ENCODE measurements at regions not wholly inside any gene's neighbourhood (a gene's known extent, or its start where the extent isn't known, plus 50 kb on each side); places are given as distances from the start of the nearest gene placed in this dataset.

- H3K9me3 Mint-ChIP-seq (ENCODE audit: insufficient read depth): no peaks in the 10 kb centered on the region
Observed at GRCh38 chr22:27613099-27614005, 188.2 kb downstream of the MN1 start.

More at GRCh38 chr22:27613099-27614005, 188.2 kb downstream of the MN1 start:
- Mint-ChIP-seq H3K4me3 (no peak overlapping the region), H3K27ac (no peak overlapping the region), H3K4me1 (peaks cover 3% of the 10 kb centered on the region), H3K27me3 (peaks cover 32% of the 10 kb centered on the region)
- Histone ChIP-seq H3K9ac (ENCODE audit: low read length) (no peak overlapping the region), H3K4me3 (ENCODE audit: control extremely low read depth in 1 of 5, extremely low read depth in 1 of 5, insufficient read depth in 1 of 5, low read depth in 2 of 5, low read length in 4 of 5) (no peak overlapping the region), H3K36me3 (replicated peaks in 1 of 2; ENCODE audit: control extremely low read depth in 1 of 2, control insufficient read depth in 1 of 2, extremely low read depth in 1 of 2, insufficient read depth in 2 of 2, low read length in 1 of 2) (no peaks in the 10 kb centered on the region), H4K20me1 (ENCODE audit: control insufficient read depth, insufficient read depth, low read length, poor library complexity, severe bottlenecking) (no peaks in the 10 kb centered on the region), H2AFZ (ENCODE audit: insufficient read depth, low read depth, low read length, poor library complexity, severe bottlenecking) (no peak overlapping the region), H3K4me2 (replicated peaks; ENCODE audit: low read depth, low read length, poor library complexity, severe bottlenecking) (no peak overlapping the region), H3K27ac (ENCODE audit: low read length in 2 of 2) (no peak overlapping the region), H3K79me2 (ENCODE audit: control insufficient read depth, insufficient read depth, low read length) (no peaks in the 10 kb centered on the region), H3K27me3 (replicated peaks in 1 of 4; ENCODE audit: control extremely low read depth in 1 of 4, control insufficient read depth in 3 of 4, insufficient read depth in 4 of 4, low read length in 3 of 4) (peaks cover 0 to 8% (median 0%) of the 10 kb centered on the region in 4 experiments), H3K9me3 (ENCODE audit: control extremely low read depth in 1 of 3, control insufficient read depth in 2 of 3, insufficient read depth in 1 of 3, low read length in 2 of 3) (peaks cover 0 to 16% (median 0%) of the 10 kb centered on the region in 3 donors), H3K4me1 (ENCODE audit: control insufficient read depth in 2 of 2, insufficient read depth in 2 of 2, low read length in 2 of 2) (no peaks in the 10 kb centered on the region)
- TF ChIP-seq CTCF (IDR thresholded peaks at IDR 0.05) (no peak), EZH2 (IDR thresholded peaks at IDR 0.05; ENCODE audit: borderline replicate concordance, insufficient read depth, low read depth, low read length, poor library complexity, severe bottlenecking) (no peak)
- ChIA-PET CTCF (no interaction called here), POLR2A (no interaction called here)
- 47% methylated on average over 14 of the region's 19 CpGs for WGBS (ENCODE audit: insufficient coverage)
- no peak for DNase-seq
- ATAC-seq (ENCODE audit: low read depth): no peak
- intact Hi-C loops (cut with micrococcal nuclease): no loop called here
